Tibial nerve (tissue), 4 donors: ENCODE measurements at regions not wholly inside any gene's neighbourhood (a gene's known extent, or its start where the extent isn't known, plus 50 kb on each side); places are given as distances from the start of the nearest gene placed in this dataset.

Experiments used
- EP300 ChIP-seq, 2 donors: sonication (generic); formaldehyde crosslinking; IDR thresholded peaks; one replicate each; pipeline ENCODE4 v1.6.1; 2017; ENCODE audit warnings: antibody characterized with exemption in 2 of 2, mild to moderate bottlenecking in 1 of 2
- POLR2A ChIP-seq, 2 donors: fragments of 450-650 bp; IDR thresholded peaks; one replicate each; pipeline ENCODE4 v1.6.1; 2017; ENCODE audit warnings: antibody characterized with exemption in 2 of 2, mild to moderate bottlenecking in 2 of 2, moderate library complexity in 2 of 2
- TF ChIP-seq, protein P1 (sequence below), 5 experiments: fragments of 200-600 bp in 3 of 5; fragments of 450-650 bp in 2 of 5; sonication (generic) in 3 of 5; IDR thresholded peaks; one replicate each; pipeline ENCODE4 v1.5.1; 2016 to 2019; ENCODE audit warnings: antibody characterized with exemption in 5 of 5, mild to moderate bottlenecking in 3 of 5, moderate library complexity in 2 of 5

DNA sequence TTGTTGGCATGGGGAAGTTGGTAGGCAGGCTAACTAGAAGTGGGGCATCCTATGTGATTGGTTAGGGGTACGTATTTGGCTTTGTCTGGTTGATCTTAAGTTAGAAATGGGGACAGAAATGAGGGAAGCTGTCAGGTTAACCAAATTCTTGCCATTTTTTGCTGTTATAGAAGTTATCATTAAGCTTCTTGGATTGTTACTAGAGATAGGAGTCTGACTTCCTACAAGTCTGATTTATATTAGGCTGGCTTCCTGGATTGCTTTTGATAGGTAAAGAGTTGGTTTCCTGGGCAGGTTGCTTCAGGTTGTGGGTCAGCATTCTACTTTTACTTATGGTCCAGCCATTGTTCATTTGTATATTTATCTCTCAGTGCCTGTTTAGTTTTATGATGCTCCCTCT is 216.9 kb downstream of the TLE4 start:
- TF ChIP-seq, protein P1, sequence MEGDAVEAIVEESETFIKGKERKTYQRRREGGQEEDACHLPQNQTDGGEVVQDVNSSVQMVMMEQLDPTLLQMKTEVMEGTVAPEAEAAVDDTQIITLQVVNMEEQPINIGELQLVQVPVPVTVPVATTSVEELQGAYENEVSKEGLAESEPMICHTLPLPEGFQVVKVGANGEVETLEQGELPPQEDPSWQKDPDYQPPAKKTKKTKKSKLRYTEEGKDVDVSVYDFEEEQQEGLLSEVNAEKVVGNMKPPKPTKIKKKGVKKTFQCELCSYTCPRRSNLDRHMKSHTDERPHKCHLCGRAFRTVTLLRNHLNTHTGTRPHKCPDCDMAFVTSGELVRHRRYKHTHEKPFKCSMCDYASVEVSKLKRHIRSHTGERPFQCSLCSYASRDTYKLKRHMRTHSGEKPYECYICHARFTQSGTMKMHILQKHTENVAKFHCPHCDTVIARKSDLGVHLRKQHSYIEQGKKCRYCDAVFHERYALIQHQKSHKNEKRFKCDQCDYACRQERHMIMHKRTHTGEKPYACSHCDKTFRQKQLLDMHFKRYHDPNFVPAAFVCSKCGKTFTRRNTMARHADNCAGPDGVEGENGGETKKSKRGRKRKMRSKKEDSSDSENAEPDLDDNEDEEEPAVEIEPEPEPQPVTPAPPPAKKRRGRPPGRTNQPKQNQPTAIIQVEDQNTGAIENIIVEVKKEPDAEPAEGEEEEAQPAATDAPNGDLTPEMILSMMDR (IDR thresholded peaks at IDR 0.05): no peak
- TF ChIP-seq POLR2A (IDR thresholded peaks at IDR 0.05) (no peak), EP300 (IDR thresholded peaks at IDR 0.05) (no peak)
